ENCODE measurements at regions not wholly inside any gene's neighbourhood (a gene's known extent, or its start where the extent isn't known, plus 50 kb on each side); places are given as distances from the start of the nearest gene placed in this dataset.

DNA sequence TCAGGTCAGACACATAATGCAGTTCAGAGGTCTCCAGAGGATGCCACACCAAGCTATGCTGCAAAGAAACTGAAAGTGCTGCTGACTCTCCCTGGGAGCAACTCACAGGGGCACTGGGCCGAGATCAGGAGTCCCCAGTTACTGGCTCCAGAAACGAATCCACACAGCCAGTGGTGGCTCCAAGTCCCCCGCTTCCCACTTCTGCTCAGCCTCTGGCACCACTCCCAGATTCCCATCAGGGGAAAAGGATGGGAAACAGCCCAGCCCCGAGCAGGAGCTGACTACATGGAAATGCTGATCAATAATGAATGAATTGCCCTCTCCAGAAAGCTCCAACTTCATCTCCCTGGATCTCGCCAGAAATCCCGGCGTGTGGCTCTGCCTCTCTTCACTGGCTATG, 62.3 kb upstream of the CDH5 start:
- TF ChIP-seq, protein P1, sequence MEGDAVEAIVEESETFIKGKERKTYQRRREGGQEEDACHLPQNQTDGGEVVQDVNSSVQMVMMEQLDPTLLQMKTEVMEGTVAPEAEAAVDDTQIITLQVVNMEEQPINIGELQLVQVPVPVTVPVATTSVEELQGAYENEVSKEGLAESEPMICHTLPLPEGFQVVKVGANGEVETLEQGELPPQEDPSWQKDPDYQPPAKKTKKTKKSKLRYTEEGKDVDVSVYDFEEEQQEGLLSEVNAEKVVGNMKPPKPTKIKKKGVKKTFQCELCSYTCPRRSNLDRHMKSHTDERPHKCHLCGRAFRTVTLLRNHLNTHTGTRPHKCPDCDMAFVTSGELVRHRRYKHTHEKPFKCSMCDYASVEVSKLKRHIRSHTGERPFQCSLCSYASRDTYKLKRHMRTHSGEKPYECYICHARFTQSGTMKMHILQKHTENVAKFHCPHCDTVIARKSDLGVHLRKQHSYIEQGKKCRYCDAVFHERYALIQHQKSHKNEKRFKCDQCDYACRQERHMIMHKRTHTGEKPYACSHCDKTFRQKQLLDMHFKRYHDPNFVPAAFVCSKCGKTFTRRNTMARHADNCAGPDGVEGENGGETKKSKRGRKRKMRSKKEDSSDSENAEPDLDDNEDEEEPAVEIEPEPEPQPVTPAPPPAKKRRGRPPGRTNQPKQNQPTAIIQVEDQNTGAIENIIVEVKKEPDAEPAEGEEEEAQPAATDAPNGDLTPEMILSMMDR (conservative IDR thresholded peaks at IDR 0.05; ENCODE audit: low read depth, low read length): no peak
- TF ChIP-seq EZH2 (IDR thresholded peaks at IDR 0.05; ENCODE audit: low read length, unreplicated experiment): no peak
- TF ChIP-seq EZH2phosphoT487 (IDR thresholded peaks at IDR 0.05; ENCODE audit: borderline replicate concordance, low read length): no peak
